ENCODE measurements at regions not wholly inside any gene's neighbourhood (a gene's known extent, or its start where the extent isn't known, plus 50 kb on each side); places are given as distances from the start of the nearest gene placed in this dataset.
A peak's percentile ranks its signal among the peaks of the same experiment; 100 is the strongest.

GRCh38 chr5:82641331-82642003 is 363.3 kb upstream of the RPS23 start:
- no peaks in the 10 kb centered on the region for H3F3A ChIP-seq (ENCODE audit: low read depth)
- no peaks in the 10 kb centered on the region for H3K79me2 ChIP-seq (ENCODE audit: low read depth)
- Mint-ChIP-seq H3K27me3 (ENCODE audit: insufficient read depth, low read depth) (peaks cover 2% of the 10 kb centered on the region), H3K36me3 (no peaks in the 10 kb centered on the region), H3K9me3 (no peaks in the 10 kb centered on the region), H3K27ac (no peak overlapping the region), H3K4me1 (peaks cover 39% of the 10 kb centered on the region), H3K4me3 (no peak overlapping the region)
- H3K27me3 ChIP-seq, result no peaks in the 10 kb centered on the region
- H3K4me2 ChIP-seq, result no peak overlapping the region
- no peak overlapping the region for H2AFZ ChIP-seq (replicated peaks)
- no peaks in the 10 kb centered on the region for H3K9me3 ChIP-seq (ENCODE audit: low read depth)
- no peak overlapping the region for H3K9ac ChIP-seq
- H3K27ac ChIP-seq, result no peak overlapping the region
- DNase-seq (ENCODE audit: low spot score), result peak; percentile 67
- H3K36me3 ChIP-seq, result no peaks in the 10 kb centered on the region
- H3K4me3 ChIP-seq, result no peak overlapping the region
- H3K4me1 ChIP-seq, result peaks cover 9% of the 10 kb centered on the region
- TF ChIP-seq CTCF (IDR thresholded peaks at IDR 0.05) (peak; percentile 77), EZH2 (IDR thresholded peaks at IDR 0.05) (no peak)
- no peaks in the 10 kb centered on the region for H4K20me1 ChIP-seq (ENCODE audit: low read depth)

- Histone ChIP-seq H3K27me3 (no peaks in the 10 kb centered on the region), H3K4me3 (no peak overlapping the region), H3K9ac (no peak overlapping the region), H3K36me3 (no peaks in the 10 kb centered on the region), H3K9me3 (ENCODE audit: low read depth) (no peaks in the 10 kb centered on the region), H3K4me2 (no peak overlapping the region), H3F3A (ENCODE audit: low read depth) (no peaks in the 10 kb centered on the region), H3K4me1 (peaks cover 9% of the 10 kb centered on the region), H2AFZ (replicated peaks) (peak overlapping the region; percentile 10), H3K27ac (no peak overlapping the region), H3K79me2 (ENCODE audit: low read depth) (no peaks in the 10 kb centered on the region), H4K20me1 (ENCODE audit: low read depth) (no peaks in the 10 kb centered on the region)
- Mint-ChIP-seq H3K4me1 (peaks cover 39% of the 10 kb centered on the region), H3K27me3 (ENCODE audit: insufficient read depth, low read depth) (peaks cover 2% of the 10 kb centered on the region), H3K9me3 (no peaks in the 10 kb centered on the region), H3K27ac (no peak overlapping the region), H3K4me3 (no peak overlapping the region), H3K36me3 (no peaks in the 10 kb centered on the region)
- TF ChIP-seq CTCF (IDR thresholded peaks at IDR 0.05), result no peak
- TF ChIP-seq EZH2 (IDR thresholded peaks at IDR 0.05), result no peak
- no peak for TF ChIP-seq EZH2phosphoT487 (IDR thresholded peaks at IDR 0.05)
- no peak for DNase-seq (ENCODE audit: low spot score)
Observed at GRCh38 chr5:82640916-82641315, 362.8 kb upstream of the RPS23 start.

GRCh38 chr5:82639393-82640144 is 361.4 kb upstream of the RPS23 start:
- H3K36me3 Mint-ChIP-seq, result no peaks in the 10 kb centered on the region
- H3K27ac Mint-ChIP-seq, result no peak overlapping the region
- Histone ChIP-seq H3K4me2 (no peak overlapping the region), H2AFZ (replicated peaks) (peak overlapping the region; percentile 54), H3K27me3 (no peaks in the 10 kb centered on the region), H3K4me1 (peaks cover 9% of the 10 kb centered on the region), H3K9me3 (ENCODE audit: low read depth) (no peaks in the 10 kb centered on the region), H3K27ac (no peak overlapping the region), H3K36me3 (no peaks in the 10 kb centered on the region), H3F3A (ENCODE audit: low read depth) (no peaks in the 10 kb centered on the region), H4K20me1 (ENCODE audit: low read depth) (no peaks in the 10 kb centered on the region), H3K79me2 (ENCODE audit: low read depth) (no peaks in the 10 kb centered on the region), H3K9ac (no peak overlapping the region), H3K4me3 (no peak overlapping the region)
- H3K4me3 Mint-ChIP-seq, result no peak overlapping the region
- peaks cover 32% of the 10 kb centered on the region for H3K4me1 Mint-ChIP-seq
- peaks cover 2% of the 10 kb centered on the region for H3K27me3 Mint-ChIP-seq (ENCODE audit: insufficient read depth, low read depth)
- TF ChIP-seq CTCF (IDR thresholded peaks at IDR 0.05) (no peak), EZH2phosphoT487 (IDR thresholded peaks at IDR 0.05) (no peak), EZH2 (IDR thresholded peaks at IDR 0.05) (no peak)
- no peak for DNase-seq (ENCODE audit: low spot score)
- H3K9me3 Mint-ChIP-seq, result no peaks in the 10 kb centered on the region
